ENCODE measurements at regions not wholly inside any gene's neighbourhood (a gene's known extent, or its start where the extent isn't known, plus 50 kb on each side); places are given as distances from the start of the nearest gene placed in this dataset.

DNA sequence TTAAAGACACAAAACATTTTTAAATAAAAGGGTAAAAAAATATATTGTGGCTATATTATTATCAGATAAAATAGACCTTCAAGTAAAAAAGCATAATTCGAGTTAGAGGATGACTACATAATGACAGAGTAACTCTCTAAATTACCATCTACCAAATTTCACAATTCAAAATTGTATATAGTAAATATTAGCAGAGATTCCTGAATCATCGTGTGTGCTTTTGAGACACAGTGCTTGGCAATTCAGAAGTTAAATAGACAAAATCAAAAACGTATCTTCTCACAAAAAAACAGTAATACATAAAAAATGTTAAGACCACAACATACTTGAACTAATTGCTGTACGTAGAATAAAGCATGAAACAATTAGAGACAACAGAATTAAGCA is 110.4 kb downstream of the AHR start:
- peak overlapping the region; percentile 54 for H3K4me2 ChIP-seq (ENCODE audit: low read depth, low read length)
- DNase-seq (ENCODE audit: low spot score): no peak
- no peak overlapping the region for H2AFZ ChIP-seq (ENCODE audit: low read length)
- no peaks in the 10 kb centered on the region for H3K79me2 ChIP-seq (ENCODE audit: insufficient read depth, low read length)
- H4K20me1 ChIP-seq (ENCODE audit: insufficient read depth, low read length): no peaks in the 10 kb centered on the region
- ATAC-seq: no peak; the same call in 2 of the 3 replicates
- in situ Hi-C loops (cut with HindIII; ENCODE audit: extremely low pct_ligation_motif_present, low pct_unique_long_range_greater_than_20kb) (no loop called here), intact Hi-C loops (cut with micrococcal nuclease; ENCODE audit: unreplicated experiment) (no loop called here)
- H3K9me3 ChIP-seq (ENCODE audit: low read length): no peaks in the 10 kb centered on the region
- 0 out of 2 replicates have a peak, but pooled peaks have one; percentile 6 for TF ChIP-seq ERF (CRISPR knock-in tag; IDR thresholded peaks at IDR 0.05)
- TF ChIP-seq KDM3A (CRISPR knock-in tag; IDR thresholded peaks at IDR 0.05; ENCODE audit: low read depth): 0 out of 2 replicates have a peak, but pooled peaks have one; percentile 4
- 0 out of 2 replicates have a peak, but pooled peaks have one; percentile 14 for TF ChIP-seq NCOR1 (IDR thresholded peaks at IDR 0.05; ENCODE audit: borderline replicate concordance, low read length)
- TF ChIP-seq ATM (IDR thresholded peaks at IDR 0.05; ENCODE audit: borderline replicate concordance): no peak
- no peak for TF ChIP-seq HOXA3 (CRISPR knock-in tag; IDR thresholded peaks at IDR 0.05)
- 0 out of 2 replicates have a peak, but pooled peaks have one; percentile 0 for TF ChIP-seq ZNF124 (CRISPR knock-in tag; IDR thresholded peaks at IDR 0.05)
- no peak for TF ChIP-seq ZNF343 (CRISPR knock-in tag; IDR thresholded peaks at IDR 0.05)
- H3K27ac ChIP-seq (ENCODE audit: extremely low read length, insufficient read depth, low read length): no peak overlapping the region
- H3K9ac ChIP-seq (ENCODE audit: insufficient read depth, low read depth, low read length): no peak overlapping the region
- WGBS (ENCODE audit: low lambda C conversion rate): 25% methylated on average over 4 of the region's 4 CpGs
- BruUV-seq (replicated peaks): no TSS peak
- no peak overlapping the region for H3K4me3 ChIP-seq (replicated peaks in 1 of 3; ENCODE audit: insufficient read depth in 1 of 3, low read depth in 2 of 3, low read length in 3 of 3)
- H3K36me3 ChIP-seq (replicated peaks in 1 of 2; ENCODE audit: control insufficient read depth in 1 of 2, insufficient read depth in 2 of 2, low read length in 2 of 2): no peaks in the 10 kb centered on the region
- ChIA-PET POLR2A (no interaction called here), CTCF (ENCODE audit: low intra/inter-chr PET ratio, low total read pairs) (no interaction called here)
- no peaks in the 10 kb centered on the region for H3K27me3 ChIP-seq (ENCODE audit: control insufficient read depth in 1 of 2, insufficient read depth in 2 of 2, low read length in 2 of 2)
- no peak for FAIRE-seq
- peaks cover 45% of the 10 kb centered on the region for H3K4me1 ChIP-seq (ENCODE audit: insufficient read depth, low read length)

DNA sequence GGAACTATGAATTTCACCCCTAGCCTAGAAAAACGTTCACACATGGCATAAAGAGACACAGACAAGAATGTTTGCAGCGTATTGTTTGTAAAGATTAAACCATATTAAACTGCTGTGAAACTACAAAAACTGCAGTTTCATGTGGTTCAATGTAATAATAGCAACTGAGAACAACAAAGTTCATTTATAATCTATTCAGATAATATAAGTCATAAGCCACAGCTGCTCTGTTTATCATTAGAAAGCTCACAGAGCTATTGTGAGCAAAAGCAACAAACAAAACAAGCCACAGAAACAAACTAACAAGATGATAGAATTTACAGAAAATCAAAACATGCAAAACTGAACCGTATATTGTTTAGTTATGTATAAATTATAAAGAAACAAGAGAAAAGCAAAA is 113.5 kb downstream of the AHR start:
- 76% methylated on average over 3 of the region's 3 CpGs for WGBS (ENCODE audit: low lambda C conversion rate)
- FAIRE-seq: no peak
- no peak for ATAC-seq
- Histone ChIP-seq H3K27me3 (ENCODE audit: control insufficient read depth in 1 of 2, insufficient read depth in 2 of 2, low read length in 2 of 2) (no peaks in the 10 kb centered on the region; a peak in 1 of 5 replicates), H3K27ac (ENCODE audit: extremely low read length, insufficient read depth, low read length) (no peak overlapping the region), H3K4me3 (replicated peaks in 1 of 3; ENCODE audit: insufficient read depth in 1 of 3, low read depth in 2 of 3, low read length in 3 of 3) (no peak overlapping the region), H3K36me3 (replicated peaks in 1 of 2; ENCODE audit: control insufficient read depth in 1 of 2, insufficient read depth in 2 of 2, low read length in 2 of 2) (no peaks in the 10 kb centered on the region), H3K9me3 (ENCODE audit: low read length) (no peaks in the 10 kb centered on the region), H3K4me2 (ENCODE audit: low read depth, low read length) (no peak overlapping the region), H4K20me1 (ENCODE audit: insufficient read depth, low read length) (no peaks in the 10 kb centered on the region), H2AFZ (ENCODE audit: low read length) (no peak overlapping the region), H3K9ac (ENCODE audit: insufficient read depth, low read depth, low read length) (no peak overlapping the region), H3K79me2 (ENCODE audit: insufficient read depth, low read length) (no peaks in the 10 kb centered on the region), H3K4me1 (ENCODE audit: insufficient read depth, low read length) (peaks cover 31% of the 10 kb centered on the region)
- in situ Hi-C loops (cut with HindIII; ENCODE audit: extremely low pct_ligation_motif_present, low pct_unique_long_range_greater_than_20kb): no loop called here
- DNase-seq (ENCODE audit: low spot score): no peak
- POLR2A ChIA-PET: no interaction called here
- CTCF ChIA-PET (ENCODE audit: low intra/inter-chr PET ratio, low total read pairs): no interaction called here
- no TSS peak for BruUV-seq (replicated peaks)
- intact Hi-C loops (cut with micrococcal nuclease; ENCODE audit: unreplicated experiment): no loop called here
- TF ChIP-seq SCMH1 (CRISPR knock-in tag; IDR thresholded peaks at IDR 0.05; ENCODE audit: borderline replicate concordance) (no peak), ZNF652 (CRISPR knock-in tag; IDR thresholded peaks at IDR 0.05; ENCODE audit: borderline replicate concordance, low read depth) (no peak), SAFB2 (CRISPR knock-in tag; IDR thresholded peaks at IDR 0.05; ENCODE audit: borderline replicate concordance, low read depth) (no peak), HES4 (CRISPR knock-in tag; IDR thresholded peaks at IDR 0.05; ENCODE audit: borderline replicate concordance) (no peak)
- TF ChIP-seq, protein P1, sequence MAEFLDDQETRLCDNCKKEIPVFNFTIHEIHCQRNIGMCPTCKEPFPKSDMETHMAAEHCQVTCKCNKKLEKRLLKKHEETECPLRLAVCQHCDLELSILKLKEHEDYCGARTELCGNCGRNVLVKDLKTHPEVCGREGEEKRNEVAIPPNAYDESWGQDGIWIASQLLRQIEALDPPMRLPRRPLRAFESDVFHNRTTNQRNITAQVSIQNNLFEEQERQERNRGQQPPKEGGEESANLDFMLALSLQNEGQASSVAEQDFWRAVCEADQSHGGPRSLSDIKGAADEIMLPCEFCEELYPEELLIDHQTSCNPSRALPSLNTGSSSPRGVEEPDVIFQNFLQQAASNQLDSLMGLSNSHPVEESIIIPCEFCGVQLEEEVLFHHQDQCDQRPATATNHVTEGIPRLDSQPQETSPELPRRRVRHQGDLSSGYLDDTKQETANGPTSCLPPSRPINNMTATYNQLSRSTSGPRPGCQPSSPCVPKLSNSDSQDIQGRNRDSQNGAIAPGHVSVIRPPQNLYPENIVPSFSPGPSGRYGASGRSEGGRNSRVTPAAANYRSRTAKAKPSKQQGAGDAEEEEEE (CRISPR knock-in tag; IDR thresholded peaks at IDR 0.05; ENCODE audit: borderline replicate concordance): no peak
- TF ChIP-seq, protein P2, sequence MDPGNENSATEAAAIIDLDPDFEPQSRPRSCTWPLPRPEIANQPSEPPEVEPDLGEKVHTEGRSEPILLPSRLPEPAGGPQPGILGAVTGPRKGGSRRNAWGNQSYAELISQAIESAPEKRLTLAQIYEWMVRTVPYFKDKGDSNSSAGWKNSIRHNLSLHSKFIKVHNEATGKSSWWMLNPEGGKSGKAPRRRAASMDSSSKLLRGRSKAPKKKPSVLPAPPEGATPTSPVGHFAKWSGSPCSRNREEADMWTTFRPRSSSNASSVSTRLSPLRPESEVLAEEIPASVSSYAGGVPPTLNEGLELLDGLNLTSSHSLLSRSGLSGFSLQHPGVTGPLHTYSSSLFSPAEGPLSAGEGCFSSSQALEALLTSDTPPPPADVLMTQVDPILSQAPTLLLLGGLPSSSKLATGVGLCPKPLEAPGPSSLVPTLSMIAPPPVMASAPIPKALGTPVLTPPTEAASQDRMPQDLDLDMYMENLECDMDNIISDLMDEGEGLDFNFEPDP (CRISPR knock-in tag; conservative IDR thresholded peaks at IDR 0.05): no peak
- TF ChIP-seq, protein P3, sequence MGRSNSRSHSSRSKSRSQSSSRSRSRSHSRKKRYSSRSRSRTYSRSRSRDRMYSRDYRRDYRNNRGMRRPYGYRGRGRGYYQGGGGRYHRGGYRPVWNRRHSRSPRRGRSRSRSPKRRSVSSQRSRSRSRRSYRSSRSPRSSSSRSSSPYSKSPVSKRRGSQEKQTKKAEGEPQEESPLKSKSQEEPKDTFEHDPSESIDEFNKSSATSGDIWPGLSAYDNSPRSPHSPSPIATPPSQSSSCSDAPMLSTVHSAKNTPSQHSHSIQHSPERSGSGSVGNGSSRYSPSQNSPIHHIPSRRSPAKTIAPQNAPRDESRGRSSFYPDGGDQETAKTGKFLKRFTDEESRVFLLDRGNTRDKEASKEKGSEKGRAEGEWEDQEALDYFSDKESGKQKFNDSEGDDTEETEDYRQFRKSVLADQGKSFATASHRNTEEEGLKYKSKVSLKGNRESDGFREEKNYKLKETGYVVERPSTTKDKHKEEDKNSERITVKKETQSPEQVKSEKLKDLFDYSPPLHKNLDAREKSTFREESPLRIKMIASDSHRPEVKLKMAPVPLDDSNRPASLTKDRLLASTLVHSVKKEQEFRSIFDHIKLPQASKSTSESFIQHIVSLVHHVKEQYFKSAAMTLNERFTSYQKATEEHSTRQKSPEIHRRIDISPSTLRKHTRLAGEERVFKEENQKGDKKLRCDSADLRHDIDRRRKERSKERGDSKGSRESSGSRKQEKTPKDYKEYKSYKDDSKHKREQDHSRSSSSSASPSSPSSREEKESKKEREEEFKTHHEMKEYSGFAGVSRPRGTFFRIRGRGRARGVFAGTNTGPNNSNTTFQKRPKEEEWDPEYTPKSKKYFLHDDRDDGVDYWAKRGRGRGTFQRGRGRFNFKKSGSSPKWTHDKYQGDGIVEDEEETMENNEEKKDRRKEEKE (IDR thresholded peaks at IDR 0.05): no peak

Measured in HepG2 (cell line).